ENCODE measurements at regions not wholly inside any gene's neighbourhood (a gene's known extent, or its start where the extent isn't known, plus 50 kb on each side); places are given as distances from the start of the nearest gene placed in this dataset.

DNA sequence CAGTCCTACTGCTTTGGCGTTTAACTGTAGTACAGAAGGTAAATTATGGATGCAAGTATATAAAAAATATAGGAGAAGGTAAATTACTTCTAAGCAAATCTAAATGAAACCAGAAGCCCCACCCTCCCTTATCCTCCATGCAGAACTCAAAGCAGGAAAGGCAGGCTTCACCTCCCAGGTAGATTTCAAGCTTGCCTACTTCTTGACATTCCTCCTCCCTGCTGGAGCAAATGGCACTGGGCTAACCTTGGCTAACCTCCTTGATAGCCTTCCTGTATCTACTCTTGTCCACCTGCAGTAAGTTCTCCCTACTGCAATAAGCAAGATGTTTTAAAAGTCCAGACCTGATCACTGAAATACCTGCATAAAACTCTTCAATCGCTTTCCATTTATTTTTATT lies 396.0 kb downstream of the IRS2 start:
- DNase-seq = no peak

DNA sequence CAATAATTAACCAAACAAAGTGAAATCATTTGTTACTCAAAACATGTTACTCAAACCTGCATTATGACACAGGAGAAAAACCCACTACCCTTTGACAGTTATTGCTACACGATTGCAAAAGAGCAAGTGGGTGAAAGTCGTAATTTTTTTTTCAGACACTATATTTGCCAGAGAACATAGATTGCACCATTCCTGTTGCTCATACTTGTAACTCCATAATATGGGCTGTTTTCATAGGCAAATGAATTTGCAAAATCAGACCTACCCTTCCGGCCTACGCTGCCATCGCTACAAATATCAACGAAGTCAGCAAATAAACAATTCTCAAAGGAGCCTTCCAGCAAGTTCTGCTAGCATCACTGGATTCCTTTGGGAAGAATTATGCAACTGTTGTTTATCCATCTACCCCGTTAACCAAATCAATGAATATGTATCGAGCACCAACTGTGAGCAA lies 396.5 kb downstream of the IRS2 start:
- DNase-seq = no peak

DNA sequence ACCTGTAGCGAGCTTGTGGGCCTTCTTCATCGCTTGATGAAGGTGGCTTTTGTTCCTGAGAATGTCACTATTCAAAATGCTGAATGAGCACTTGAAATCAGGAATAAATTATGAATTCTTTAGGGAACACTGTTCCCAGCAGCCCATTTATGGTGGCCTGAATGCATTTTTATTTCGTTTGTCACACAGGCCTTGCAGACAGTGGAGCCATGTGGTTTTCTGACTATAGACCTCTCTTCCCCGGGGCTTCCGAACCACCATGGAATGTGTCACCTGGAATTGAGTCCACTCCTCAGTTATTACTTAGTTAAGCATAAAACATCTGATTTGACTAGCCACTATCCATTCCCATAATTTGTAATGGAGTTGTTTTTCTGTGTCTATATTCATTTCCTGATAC lies 396.9 kb downstream of the IRS2 start:
- DNase-seq = no peak

DNA sequence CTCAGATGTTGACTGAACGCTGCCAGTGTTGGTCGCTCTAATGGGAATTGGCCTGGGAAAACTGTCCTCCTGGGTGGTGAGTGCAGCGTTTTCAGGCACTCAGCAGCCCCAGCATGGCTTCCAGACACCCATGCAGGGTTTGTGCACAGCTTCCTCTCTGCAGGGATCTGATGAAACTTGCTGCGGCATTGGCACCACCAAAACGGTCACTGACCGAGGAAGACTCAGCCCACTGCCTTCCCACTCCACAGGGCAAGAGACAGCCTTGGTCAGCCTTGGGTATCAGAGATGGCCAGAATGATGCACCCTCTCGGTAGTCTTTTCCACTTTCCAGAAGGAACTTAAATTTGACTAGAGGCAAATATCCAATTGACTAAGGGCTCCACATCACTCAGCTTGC lies 398.9 kb downstream of the IRS2 start:
- DNase-seq = no peak

DNA sequence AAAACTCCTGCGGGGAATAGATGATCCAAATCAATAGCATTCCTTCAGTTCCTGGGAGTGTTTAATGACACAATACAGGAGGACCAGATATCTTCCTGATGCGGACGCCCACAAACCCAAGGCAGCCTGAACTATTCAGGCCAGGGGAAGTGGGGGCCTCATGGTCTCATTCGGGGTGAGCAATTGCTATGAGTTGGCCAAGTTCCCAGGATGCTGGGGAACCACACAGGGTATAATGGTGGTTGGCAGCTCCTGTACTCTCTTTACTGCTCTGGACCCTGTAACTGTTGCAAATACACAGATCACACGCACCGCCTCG lies 401.2 kb downstream of the IRS2 start:
- DNase-seq = no peak

DNA sequence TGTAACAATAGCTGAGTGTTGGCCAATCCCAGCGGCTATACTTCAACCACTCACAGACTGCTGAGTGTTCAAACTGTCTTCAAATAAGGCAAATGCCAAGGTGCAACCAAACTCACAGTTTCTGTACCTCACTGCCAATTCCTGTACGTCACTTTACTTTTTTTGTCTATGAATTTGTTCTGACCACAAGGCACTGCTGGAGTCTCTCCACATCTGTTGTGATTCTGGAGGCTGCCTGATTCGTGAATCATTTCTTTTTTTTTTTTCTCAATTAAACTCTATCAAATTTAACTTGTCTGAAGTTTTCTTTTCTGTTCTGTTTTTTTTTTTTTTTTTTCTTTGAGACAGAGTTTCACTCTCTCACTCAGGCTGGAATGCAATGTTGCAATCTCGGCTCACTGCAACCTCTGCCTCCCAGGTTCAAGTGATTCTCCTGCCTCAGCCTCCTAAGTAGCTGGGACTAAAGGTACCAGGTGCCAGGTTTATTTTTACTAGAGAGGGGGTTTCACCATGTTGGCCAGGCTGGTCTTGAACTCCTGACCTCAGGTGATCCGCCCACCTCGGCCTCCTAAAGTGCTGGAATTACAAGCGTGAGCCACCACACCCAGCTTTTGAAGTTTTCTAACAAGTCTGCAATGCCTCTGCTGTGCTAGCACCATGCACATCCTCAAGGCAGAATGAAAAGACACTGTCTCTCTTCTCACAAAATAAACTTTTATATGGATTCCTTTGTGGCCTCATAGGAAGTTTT lies 401.7 kb downstream of the IRS2 start:
- DNase-seq = no peak

DNA sequence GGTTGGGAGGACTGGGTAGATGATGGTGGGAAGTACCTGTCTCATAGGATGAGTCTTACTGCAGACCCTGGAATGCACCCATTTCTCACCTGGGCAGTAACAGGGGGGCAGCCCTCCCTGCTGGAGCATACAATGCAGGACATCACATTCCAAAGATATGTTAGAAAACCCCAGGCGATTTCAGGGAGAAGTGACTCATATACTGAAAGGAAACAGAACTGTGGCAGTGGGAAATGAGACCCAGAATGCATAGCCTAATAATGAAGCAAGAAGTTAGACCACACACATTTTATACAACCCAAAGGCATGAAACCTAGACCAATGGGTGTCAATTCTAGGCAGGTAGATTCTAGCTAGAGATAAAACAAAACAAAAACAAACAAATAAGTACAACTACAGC lies 402.7 kb downstream of the IRS2 start:
- no peak for DNase-seq

DNA sequence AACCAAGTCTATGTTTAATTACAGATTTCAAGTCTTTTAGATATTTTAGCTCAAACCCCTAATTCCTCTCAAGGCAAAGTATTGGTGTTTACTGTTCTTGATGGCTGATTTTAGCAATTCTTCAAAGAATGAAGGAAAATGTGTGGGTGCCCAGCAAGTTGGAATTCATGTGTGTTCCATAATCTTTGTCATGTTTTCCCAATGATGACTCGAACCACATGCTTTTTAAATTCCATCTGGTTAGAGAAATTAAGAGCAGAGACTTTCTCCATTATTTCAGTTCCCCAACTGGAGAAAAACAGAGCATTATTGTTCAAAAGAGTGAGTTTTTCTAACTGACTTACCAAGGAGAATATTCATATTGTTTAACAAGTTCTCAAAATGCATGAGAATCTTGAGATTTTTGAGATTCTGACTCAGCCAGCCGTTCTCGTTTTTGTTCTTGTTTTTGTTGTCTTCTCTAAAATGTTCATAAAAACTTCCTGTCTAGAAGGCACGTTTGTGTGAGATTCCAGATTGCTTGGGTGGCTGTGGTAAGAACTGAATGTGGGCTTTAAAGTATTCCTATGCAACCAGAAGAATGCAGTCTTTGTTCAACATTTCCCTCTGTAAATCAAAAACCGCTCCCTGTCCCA lies 404.7 kb downstream of the IRS2 start:
- no peak for DNase-seq

DNA sequence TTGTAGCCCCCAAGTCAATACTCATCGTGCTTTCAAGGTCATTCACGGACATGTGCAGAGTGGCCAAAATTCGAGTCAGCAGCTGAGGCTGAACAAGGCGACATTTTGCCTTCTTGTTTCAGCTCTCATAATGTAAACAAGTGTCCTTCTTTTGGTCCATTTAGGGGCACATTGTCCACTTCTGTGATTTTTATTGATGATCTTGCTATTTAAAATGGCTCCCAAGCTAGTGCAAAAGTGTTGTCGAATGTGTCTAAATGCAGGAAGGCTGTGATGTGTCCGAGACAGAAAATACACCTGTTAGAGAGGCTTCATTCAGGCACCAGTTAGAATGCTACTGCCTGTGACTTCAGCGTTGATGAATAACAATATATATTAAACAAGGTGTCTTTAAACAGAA lies 405.9 kb downstream of the IRS2 start:
- DNase-seq = no peak

DNA sequence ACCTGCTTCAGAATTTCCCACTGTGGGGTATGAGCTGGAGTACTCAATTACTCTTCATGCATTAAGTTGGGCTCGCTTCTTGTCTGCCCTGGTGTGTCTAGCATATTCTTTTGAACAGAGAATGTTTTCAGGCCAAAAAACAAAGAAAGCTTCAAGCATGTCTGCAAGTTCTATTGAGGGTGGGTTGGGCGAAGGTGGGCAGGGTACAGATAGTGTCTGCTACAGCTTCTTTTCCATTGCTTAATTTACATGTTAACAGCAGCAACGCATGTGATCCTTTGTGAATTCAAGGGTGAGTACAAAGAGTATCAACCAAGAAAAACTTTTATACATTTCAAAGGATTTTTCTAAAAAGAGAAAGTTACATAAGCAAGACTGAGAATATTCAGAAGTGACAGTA lies 406.5 kb downstream of the IRS2 start:
- DNase-seq = no peak

DNA sequence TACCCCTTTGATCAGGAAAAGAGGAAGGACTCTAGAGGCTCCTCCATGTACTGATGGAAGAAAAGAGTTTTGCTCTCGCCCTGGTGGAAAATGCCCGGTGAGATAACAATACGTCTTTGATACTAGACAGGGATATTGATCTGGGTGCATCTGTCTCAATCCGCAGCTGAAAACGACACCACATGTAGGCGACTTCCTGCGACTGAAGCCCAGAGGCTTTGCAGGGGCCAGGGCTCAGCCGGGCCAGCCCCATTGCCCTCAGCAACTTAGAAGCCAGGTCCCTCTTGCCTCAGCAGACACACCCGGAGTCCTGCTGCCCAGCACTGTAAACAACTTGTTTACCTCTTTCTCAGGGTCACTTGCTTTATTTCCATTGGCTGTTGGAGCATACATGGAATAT lies 409.4 kb downstream of the IRS2 start:
- DNase-seq = no peak

DNA sequence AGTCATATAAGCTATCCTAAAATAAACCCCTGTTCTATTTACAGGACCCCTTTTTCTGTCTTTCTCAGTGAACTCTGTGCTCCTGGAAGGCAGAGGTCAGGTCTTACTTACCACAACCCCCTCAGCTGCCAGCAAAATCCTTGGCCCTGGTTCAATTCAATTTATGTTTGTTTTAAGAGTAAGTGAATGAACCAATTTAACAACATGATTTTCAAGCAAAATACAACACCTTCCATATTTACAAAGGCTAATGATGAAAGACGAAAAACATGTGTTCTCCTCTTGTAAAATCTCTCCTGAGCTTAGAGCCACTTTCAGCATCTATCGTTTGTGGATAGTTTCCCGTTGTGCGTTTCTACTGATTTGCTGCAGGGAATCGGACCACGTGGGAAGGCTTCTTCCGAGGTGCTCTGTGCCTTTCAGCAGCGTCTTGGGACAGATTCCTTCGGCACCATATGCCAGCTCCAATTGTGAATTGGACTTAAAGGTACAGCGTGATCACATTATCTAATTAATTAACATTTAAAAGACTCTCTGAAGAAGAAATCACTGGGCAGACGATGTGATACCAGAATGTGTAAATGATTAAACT lies 411.7 kb downstream of the IRS2 start:
- no peak for DNase-seq

DNA sequence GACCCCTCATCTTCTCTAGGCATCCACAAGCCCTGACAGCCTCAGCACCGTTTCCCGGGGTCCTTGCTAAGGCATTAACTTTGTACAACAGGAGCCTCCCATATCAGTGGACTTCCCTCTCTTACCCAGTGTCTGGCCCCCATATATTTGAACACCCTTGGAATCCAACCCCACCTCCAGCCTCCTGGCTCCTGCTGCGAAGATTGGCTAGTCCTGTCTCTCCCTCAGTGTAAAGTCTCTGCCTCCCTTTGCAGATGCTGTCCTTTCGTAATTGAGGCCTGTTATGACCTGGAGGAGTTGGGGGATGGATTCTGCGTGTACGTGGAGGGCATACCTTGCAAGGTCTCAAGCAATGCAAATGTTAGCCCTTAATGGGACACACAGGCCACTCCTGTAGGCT lies 413.7 kb downstream of the IRS2 start:
- no peak for DNase-seq

DNA sequence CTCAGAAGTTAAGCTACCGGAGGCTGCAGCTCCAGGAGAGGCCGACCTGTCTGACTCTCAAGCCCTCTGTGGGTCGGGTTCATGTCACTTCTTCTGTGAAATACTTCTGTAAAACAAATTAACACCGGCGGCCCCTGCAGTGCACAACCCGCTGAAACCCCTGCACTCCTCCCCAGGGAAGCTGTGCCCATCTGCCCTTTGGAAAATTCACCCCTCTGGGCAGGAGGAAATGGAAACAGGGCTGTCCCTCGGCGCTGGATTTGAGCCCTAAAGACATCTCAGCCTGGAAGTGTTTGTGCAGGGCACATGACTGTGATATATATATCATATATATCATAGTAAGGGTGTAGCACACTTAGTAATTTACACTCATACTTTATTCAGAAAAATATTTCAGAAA lies 415.3 kb downstream of the IRS2 start:
- DNase-seq = no peak

DNA sequence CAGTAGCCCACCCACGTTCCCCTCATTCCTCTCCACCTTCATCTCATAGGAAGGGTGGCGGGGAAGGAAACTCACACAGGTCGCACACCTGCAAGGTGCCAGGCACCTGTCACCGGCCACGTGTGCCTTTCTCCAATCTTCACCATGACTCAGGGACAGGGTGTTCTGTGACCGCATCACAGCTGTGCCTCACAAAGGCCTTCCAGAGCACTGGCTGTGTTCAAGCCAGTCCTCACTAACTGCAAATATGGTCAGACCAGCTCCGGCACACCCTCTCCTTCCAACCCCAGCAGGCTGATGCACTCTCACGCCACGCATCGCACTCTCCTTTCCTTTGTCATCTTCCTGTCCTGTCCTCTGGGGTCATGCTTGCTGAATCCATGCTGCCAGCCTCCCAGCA lies 415.9 kb downstream of the IRS2 start:
- DNase-seq = no peak

DNA sequence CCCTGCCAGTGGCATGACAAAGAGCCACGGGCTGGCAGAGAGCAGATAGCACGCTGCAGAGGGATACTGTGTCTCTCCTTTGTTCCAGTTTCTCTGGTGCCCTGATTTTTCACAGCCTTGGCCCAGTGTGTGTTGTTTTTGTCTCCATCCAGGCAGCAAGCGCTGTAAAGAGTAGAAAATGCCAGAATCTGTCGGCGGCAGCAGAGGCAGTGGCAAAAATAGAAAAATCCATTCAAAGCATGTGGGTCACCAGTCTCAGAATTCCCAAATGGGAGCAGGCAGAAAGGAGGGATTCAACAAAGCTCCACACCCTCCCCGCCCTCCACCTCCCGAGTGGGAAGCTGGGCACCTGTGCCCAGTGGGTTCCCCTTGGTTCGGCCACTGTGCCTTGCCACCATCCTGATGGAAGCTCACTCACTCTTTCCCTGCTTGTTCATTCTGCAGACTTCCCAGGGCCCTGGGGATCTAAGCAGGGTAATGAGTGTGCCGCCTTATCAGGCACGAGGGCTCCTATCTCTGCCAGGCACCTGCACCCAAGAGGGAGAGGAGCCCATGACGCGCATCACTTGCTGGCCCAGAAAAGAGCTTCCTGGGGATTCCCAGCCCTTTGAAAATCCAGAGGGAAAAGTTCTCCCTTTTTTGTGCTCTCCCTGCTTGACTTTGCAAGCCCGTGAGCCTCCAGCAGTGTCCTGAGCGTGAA lies 416.9 kb downstream of the IRS2 start:
- no peak for DNase-seq

DNA sequence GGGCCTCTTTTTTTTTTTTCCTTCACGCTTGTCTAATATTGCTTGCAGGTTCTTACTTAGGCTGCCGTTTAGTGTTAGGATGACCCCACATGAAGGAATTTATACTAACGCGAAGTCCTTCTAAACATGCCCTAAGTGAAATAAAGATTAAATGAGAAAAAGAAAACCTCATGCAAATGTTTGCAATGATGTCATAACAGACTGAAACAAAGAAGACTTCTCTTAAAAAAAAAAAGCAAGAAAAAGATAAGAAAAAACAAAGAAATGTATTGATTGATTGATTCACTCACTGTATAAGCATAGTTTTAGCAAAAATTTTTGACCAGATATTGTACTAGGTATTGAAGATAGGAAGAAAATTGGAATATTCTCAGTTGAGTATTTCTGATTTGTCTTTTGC lies 418.2 kb downstream of the IRS2 start:
- no peak for DNase-seq

DNA sequence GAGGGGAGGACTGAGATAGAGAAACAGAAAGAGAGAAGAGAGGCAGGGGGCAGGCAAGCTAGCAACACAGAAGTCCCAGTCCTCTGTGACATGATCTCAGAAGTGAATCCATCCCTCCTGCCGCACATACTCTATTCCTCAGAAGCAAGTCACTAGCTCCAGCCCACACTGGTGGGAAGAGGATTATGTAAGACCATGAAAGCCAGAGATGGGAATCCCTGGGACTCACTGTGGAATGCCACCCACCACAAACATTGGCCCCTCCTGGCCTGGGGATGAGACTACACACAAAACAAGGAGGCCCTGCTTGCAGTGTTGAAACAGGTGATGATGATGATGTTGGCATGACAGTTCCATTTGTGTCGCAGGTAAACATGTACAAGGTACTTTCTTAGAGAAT lies 419.9 kb downstream of the IRS2 start:
- DNase-seq = no peak

DNA sequence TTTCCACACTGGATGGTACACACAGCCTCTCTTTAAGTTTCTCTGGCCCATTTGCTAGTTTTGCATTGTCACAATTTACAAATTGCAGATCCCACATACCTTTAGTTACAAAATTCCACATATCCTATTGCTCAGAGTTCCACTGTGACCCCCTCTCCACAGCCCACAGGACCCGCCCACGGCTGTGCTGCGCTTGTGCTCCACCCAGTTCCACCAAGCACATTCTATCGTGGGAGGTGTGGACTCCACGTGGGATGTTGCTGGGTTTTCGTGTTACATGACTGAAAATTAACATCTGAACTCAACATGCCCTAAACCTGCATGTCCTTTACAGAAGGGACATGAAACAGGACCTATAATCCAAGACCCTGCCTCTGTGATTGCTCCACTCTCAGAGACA lies 423.0 kb downstream of the IRS2 start:
- DNase-seq = no peak

DNA sequence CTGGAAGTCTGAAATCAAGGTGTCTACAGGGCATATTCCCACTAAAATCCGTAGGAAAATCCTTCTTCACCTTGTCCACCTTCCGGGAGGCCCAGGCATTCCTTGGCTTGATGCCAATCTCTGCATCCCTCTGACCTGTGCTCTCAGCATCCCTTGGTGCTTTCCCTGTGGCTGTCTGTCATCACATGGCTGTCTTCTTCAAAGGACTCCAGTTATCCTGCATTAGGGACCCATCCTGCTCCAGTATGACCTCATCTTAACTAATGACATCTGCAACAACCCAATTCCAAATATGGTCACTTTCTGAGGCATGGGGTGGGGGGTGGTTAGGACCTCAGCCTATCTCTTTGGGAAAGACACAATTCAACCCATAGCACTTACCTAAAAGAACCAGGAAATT lies 423.8 kb downstream of the IRS2 start:
- no peak for DNase-seq

DNA sequence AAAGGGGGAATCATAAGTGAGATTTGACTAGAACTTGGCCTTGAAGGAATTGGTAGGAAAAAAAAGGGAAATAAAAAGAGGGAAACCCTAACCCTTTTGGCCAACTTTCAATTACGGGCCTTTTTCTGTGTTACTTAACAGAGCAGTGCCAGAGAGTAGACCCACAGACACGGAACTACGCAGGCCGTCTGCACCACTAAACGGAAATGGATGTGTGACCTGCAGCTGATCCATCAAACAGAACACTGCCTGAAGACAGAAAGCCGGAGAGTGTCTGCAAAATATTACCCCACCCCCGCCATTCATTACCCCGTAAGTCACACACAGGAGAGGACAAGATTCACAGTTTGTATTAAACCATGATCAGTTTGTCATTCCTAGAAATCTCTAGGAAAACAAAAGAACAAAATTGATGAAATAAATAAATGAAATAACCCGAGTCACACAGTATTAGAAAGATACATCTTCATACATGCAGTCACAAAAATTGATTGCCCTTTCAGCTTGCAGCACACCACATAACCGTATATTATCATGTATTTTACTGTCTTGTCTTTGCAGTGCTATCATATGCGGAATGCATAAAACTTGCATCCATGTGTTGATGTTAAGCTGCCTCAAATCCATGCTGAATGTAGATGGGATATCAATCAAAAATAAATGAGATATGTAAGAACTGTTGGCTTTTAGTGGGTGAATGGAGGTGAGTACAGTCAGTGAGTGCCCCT lies 424.7 kb downstream of the IRS2 start:
- no peak for DNase-seq

DNA sequence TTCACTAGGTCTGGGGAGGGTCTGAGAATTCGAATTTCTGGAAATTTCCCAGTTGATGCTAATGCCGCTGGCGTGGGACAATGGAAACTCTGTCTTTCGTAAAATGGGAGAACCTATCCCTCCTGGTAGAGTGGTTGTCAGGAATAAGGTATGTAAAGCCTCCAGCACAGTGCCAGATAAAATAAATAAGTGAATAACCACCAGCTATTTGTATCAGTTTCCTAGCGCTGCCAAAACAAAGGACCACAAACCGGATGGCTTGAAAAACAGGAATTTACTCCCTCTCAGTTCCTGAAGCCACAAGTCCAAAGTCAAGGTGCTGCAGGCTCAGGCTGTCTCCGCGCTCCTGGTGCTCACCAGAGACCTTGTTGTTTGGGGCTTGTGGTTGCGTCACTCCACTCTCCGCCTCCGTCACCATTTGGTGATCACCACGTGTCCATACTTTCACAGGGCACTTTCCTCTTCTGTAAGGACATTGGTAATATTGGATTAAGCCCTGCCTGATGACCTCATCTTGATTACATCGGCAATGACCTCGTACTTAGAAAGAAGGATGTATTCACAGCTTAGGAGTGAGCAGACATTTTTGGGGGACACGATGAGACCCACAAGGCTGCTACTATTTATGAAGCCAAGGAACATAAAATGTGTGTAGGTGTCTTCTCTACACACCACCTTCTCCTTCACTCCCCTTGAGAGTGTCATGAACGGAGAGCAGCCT lies 428.5 kb downstream of the IRS2 start:
- DNase-seq = no peak

Data from CD4-positive, alpha-beta T cell treated with Interleukin-10 for 1 hour (primary cell).